Stimulated activated naive CD8-positive, alpha-beta T cell treated with anti-CD3 and anti-CD28 coated beads, Interleukin-15, amount 100 ng/mL, for 72 hours (primary cell): ENCODE measurements at regions not wholly inside any gene's neighbourhood (a gene's known extent, or its start where the extent isn't known, plus 50 kb on each side); places are given as distances from the start of the nearest gene placed in this dataset.

Source experiments
- ATAC-seq: fragments of 150-1000 bp; cut with Tn5 transposase; 2 replicates; pipeline ENCODE4 v1.10.0; 2021; ENCODE audit warnings: mild to moderate bottlenecking, moderate library complexity
- DNase-seq, 2 donors: peaks; one replicate each; pipeline ENCODE4 v3.0.0; 2021 to 2022
- H3K27ac Mint-ChIP-seq, 2 donors: one replicate each; pipeline ENCODE4 v1.8.0; 2022; ENCODE audit warnings: mild to moderate bottlenecking in 2 of 2, mixed read lengths in 2 of 2, moderate library complexity in 2 of 2
- H3K27me3 Mint-ChIP-seq: one replicate; pipeline ENCODE4 v1.8.0; 2022; ENCODE audit warnings: mixed read lengths
- H3K4me1 Mint-ChIP-seq: one replicate; pipeline ENCODE4 v1.8.0; 2022; ENCODE audit warnings: mild to moderate bottlenecking, mixed read lengths
- H3K4me3 Mint-ChIP-seq, 2 donors: one replicate each; pipeline ENCODE4 v1.8.0; 2022; ENCODE audit warnings: mild to moderate bottlenecking in 2 of 2, mixed read lengths in 2 of 2, moderate library complexity in 1 of 2
- H3K9me3 Mint-ChIP-seq, 2 donors: one replicate each; pipeline ENCODE4 v1.8.0; 2022; ENCODE audit warnings: mixed read lengths in 2 of 2

- DNase-seq (no peak), ATAC-seq (no peak)
- no peak overlapping the region for H3K27ac Mint-ChIP-seq
- H3K27me3 Mint-ChIP-seq = peaks cover 9% of the 10 kb centered on the region
- no peaks in the 10 kb centered on the region for H3K4me1 Mint-ChIP-seq
- H3K9me3 Mint-ChIP-seq = peaks cover 0 to 15% of the 10 kb centered on the region in 2 donors
- H3K4me3 Mint-ChIP-seq = no peak overlapping the region
Measured at GRCh38 chr5:2335733-2336515, 415.6 kb downstream of the IRX2 start.

- ATAC-seq = no peak
- Mint-ChIP-seq H3K27me3 (peaks cover 9% of the 10 kb centered on the region), H3K4me1 (no peaks in the 10 kb centered on the region), H3K4me3 (no peak overlapping the region), H3K27ac (peak overlapping the region in 1 of 2 donors; percentile 54), H3K9me3 (peaks cover 0 to 15% of the 10 kb centered on the region in 2 donors)
- no peak for DNase-seq
Measured at GRCh38 chr5:2335125-2335732, 416.2 kb downstream of the IRX2 start.

GRCh38 chr5:2334719-2335118 is 416.8 kb downstream of the IRX2 start:
- DNase-seq = no peak
- no peak overlapping the region for H3K4me3 Mint-ChIP-seq
- H3K27me3 Mint-ChIP-seq = peaks cover 9% of the 10 kb centered on the region
- peaks cover 0 to 15% of the 10 kb centered on the region in 2 donors for H3K9me3 Mint-ChIP-seq
- H3K4me1 Mint-ChIP-seq = no peaks in the 10 kb centered on the region
- no peak for ATAC-seq
- H3K27ac Mint-ChIP-seq = no peak overlapping the region

GRCh38 chr5:2333291-2333690 is 418.2 kb downstream of the IRX2 start:
- no peak for ATAC-seq
- Mint-ChIP-seq H3K4me1 (no peaks in the 10 kb centered on the region), H3K4me3 (no peak overlapping the region), H3K27ac (no peak overlapping the region), H3K27me3 (peaks cover 9% of the 10 kb centered on the region), H3K9me3 (peaks cover 0 to 15% of the 10 kb centered on the region in 2 donors)
- no peak for DNase-seq

GRCh38 chr5:2332521-2332920 is 419.0 kb downstream of the IRX2 start:
- H3K4me3 Mint-ChIP-seq = no peak overlapping the region
- H3K9me3 Mint-ChIP-seq = peaks cover 0 to 15% of the 10 kb centered on the region in 2 donors
- no peak overlapping the region for H3K27ac Mint-ChIP-seq
- DNase-seq (no peak), ATAC-seq (no peak)
- no peaks in the 10 kb centered on the region for H3K4me1 Mint-ChIP-seq
- peaks cover 9% of the 10 kb centered on the region for H3K27me3 Mint-ChIP-seq

GRCh38 chr5:2330325-2331130 is 420.9 kb downstream of the IRX2 start:
- ATAC-seq (no peak), DNase-seq (no peak)
- peaks cover 9% of the 10 kb centered on the region for H3K27me3 Mint-ChIP-seq

DNA sequence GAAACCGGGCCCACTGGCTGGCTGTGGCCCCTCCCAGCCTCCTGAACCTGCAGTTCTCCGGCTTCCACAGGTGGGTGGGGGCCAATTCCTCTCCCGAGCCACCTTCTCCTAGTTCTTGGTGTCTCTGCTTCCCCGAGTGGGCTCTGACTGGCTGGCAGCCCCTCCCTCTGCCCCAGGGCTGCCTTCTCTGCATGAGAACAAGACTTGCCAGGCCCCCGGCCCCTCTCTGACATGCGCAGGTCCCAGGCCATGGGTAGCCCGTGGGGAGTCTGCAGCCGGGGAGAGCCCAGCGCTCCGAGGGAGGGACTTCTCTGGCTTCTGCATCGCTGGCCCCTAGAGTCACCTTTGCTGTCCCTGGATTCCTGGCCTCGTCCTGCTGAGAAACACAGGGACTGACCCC is 421.7 kb downstream of the IRX2 start:
- Mint-ChIP-seq H3K27me3 (peaks cover 9% of the 10 kb centered on the region), H3K4me3 (no peak overlapping the region), H3K27ac (no peak overlapping the region), H3K4me1 (no peaks in the 10 kb centered on the region), H3K9me3 (peaks cover 0 to 15% of the 10 kb centered on the region in 2 donors)
- DNase-seq (no peak), ATAC-seq (no peak)

More at GRCh38 chr5:2330325-2331130, 420.9 kb downstream of the IRX2 start:
- Mint-ChIP-seq H3K4me1 (no peaks in the 10 kb centered on the region), H3K4me3 (no peak overlapping the region), H3K9me3 (peaks cover 0 to 15% of the 10 kb centered on the region in 2 donors), H3K27ac (no peak overlapping the region)

DNA sequence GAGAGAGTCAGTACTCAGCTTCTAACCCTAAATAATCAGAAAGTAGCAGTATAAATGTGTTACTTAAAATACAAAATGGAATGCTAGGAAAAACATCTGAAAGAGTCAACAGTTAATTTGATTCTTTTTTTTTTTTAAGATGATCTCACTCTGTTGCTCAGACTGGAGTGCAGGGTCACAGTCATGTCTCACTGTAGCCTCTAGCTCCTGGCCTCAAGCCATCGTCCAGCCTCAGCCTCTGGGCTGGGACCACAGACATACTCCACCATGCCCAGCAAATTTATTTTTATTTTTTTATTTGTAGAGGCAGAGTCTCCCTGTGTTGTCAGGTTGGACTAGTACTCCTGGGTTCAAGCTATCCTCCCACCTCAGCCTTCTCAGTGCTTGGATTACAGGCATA is 424.9 kb downstream of the IRX2 start:
- ATAC-seq (no peak), DNase-seq (no peak)
- Mint-ChIP-seq H3K9me3 (peaks cover under 1 to 4% of the 10 kb centered on the region in 2 donors), H3K4me3 (no peak overlapping the region), H3K27ac (no peak overlapping the region), H3K4me1 (no peaks in the 10 kb centered on the region), H3K27me3 (peaks cover 15% of the 10 kb centered on the region)

GRCh38 chr5:2324788-2325187 is 426.7 kb downstream of the IRX2 start:
- Mint-ChIP-seq H3K27ac (no peak overlapping the region), H3K27me3 (peaks cover 29% of the 10 kb centered on the region), H3K4me3 (no peak overlapping the region), H3K4me1 (no peaks in the 10 kb centered on the region), H3K9me3 (peaks cover 0 to 4% of the 10 kb centered on the region in 2 donors)
- DNase-seq (no peak), ATAC-seq (no peak)

DNA sequence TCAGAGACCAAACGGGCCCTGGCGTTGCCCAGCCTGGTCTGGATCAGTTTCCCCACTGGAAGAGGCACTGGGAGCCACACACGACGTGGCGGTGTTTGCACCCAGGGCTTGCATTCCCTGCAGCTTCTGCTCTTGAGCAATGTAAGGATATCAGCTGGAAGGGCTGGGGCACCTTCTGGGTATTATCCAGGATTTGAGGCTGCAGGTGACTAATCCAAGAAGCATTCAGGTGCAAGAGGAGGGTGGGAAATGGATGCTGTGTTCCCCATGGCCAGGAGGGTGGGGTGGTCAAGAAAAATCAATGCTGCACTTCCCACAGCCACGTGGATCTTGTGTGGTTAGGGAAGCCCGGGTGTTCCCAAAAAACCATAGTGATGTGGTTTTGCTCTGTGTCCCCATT is 430.9 kb downstream of the IRX2 start:
- peaks cover 0 to 4% of the 10 kb centered on the region in 2 donors for H3K9me3 Mint-ChIP-seq
- H3K27ac Mint-ChIP-seq = no peak overlapping the region
- ATAC-seq (no peak), DNase-seq (no peak)
- H3K4me3 Mint-ChIP-seq = no peak overlapping the region
- no peaks in the 10 kb centered on the region for H3K4me1 Mint-ChIP-seq
- H3K27me3 Mint-ChIP-seq = peaks cover 29% of the 10 kb centered on the region

- ATAC-seq = no peak
- no peak overlapping the region for H3K4me3 Mint-ChIP-seq
- DNase-seq = no peak
- H3K27ac Mint-ChIP-seq = no peak overlapping the region
- peaks cover 16% of the 10 kb centered on the region for H3K27me3 Mint-ChIP-seq
- no peaks in the 10 kb centered on the region for H3K9me3 Mint-ChIP-seq
- no peaks in the 10 kb centered on the region for H3K4me1 Mint-ChIP-seq
Measured at GRCh38 chr5:2317540-2317939, 433.9 kb downstream of the IRX2 start.

DNA sequence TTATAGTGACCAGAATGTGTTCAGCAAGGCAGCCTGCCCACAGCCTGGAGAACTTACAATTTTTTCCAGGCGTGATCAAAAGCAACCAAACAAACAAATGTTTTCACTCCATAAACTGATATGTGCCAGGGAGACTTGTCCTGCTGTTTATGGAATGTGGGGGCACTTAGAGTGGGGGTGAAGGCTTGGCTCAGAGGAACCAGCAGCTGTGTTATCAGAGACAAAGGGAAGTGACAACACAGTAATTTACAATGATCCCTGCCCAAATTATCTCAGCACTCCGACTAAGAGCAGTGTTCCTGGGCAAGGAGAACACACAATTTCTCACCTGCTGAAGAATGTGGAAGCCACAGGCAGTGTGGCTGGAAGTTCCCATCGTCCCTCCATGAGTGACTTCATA is 429.1 kb upstream of the IRX4 start:
- no peak for ATAC-seq
- Mint-ChIP-seq H3K27ac (no peak overlapping the region), H3K27me3 (no peaks in the 10 kb centered on the region), H3K9me3 (peaks cover 0 to 5% of the 10 kb centered on the region in 2 donors), H3K4me1 (no peaks in the 10 kb centered on the region), H3K4me3 (no peak overlapping the region)
- DNase-seq = no peak

DNA sequence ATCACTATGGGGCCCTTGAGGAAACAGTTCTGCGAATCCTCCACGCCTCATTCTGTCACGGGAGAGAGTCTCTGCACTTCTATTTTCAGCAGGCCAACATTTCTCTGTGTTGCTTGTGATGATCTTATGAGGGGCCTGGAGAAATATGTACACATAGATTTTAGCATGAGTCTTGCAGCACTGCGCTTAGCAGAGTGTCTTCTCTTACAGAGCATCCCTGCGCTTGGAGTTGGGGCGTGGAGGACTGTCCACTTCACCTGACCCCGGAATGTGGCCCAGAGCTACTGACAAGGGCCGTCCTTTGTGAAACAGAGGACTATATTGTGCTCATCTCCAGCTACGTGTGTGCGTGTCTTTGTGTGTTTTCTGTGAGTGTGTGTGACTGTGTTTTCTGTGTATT is 428.2 kb upstream of the IRX4 start:
- Mint-ChIP-seq H3K4me1 (no peaks in the 10 kb centered on the region), H3K27me3 (no peaks in the 10 kb centered on the region), H3K9me3 (peaks cover 0 to 5% of the 10 kb centered on the region in 2 donors), H3K4me3 (no peak overlapping the region), H3K27ac (no peak overlapping the region)
- ATAC-seq (no peak), DNase-seq (no peak)

DNA sequence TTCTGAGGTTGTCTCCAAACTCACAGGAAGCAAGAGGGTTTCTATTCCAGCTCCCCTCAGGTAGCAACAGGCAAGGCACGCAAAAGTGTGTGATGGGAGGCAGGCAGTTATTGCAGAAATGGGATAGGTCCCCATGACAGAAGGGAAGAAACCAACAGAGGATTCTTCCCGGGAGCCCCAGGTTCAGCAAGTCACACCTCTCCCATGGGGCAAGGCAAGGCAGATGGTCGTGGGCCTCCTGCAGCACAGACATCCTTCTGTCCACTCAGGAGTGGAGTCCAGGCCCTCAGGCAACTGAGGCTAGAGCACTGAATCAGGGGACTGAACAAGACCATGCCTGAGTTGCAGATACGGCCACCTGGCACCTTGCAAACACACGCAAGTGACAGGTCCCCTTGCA is 424.9 kb upstream of the IRX4 start:
- no peak for DNase-seq
- Mint-ChIP-seq H3K27ac (no peak overlapping the region), H3K4me1 (no peaks in the 10 kb centered on the region), H3K9me3 (peaks cover 0 to 5% of the 10 kb centered on the region in 2 donors), H3K27me3 (peaks cover 9% of the 10 kb centered on the region), H3K4me3 (no peak overlapping the region)
- ATAC-seq = no peak

DNA sequence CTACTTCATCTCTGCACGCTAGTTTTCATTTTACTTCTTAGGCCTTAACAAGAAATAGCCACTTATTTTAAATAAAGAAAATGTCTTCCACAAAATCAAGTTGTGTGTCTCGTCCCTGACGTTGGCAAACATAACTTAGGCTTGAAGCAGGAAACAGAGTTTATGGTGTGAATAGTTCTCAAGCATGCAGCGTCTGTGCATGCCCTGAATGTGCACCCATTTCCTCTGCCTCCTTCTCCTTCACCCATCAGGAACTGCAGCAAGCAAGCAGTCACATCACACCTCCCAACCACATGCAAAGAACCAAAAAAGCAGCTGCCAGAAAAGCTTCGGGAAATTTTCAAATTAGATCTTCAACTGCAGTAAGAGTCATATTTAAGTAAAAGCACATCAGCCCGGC is 424.0 kb upstream of the IRX4 start:
- Mint-ChIP-seq H3K4me1 (no peaks in the 10 kb centered on the region), H3K27ac (no peak overlapping the region), H3K4me3 (no peak overlapping the region), H3K27me3 (peaks cover 12% of the 10 kb centered on the region), H3K9me3 (peaks cover 0 to 5% of the 10 kb centered on the region in 2 donors)
- ATAC-seq (no peak), DNase-seq (no peak)
